Adrenal gland (tissue), 5 donors: ENCODE measurements at regions not wholly inside any gene's neighbourhood (a gene's known extent, or its start where the extent isn't known, plus 50 kb on each side); places are given as distances from the start of the nearest gene placed in this dataset.

Source experiments
- POLR2A ChIP-seq, 2 donors: fragments of 450-650 bp; IDR thresholded peaks; one replicate each; pipeline ENCODE4 v1.6.1; 2017; ENCODE audit warnings: antibody characterized with exemption in 2 of 2, mild to moderate bottlenecking in 2 of 2, moderate library complexity in 1 of 2
- TF ChIP-seq, protein P1 (sequence below), 6 experiments: fragments of 450-650 bp in 4 of 6; fragments of 200-600 bp in 2 of 6; sonication (generic) in 1 of 6; IDR thresholded peaks; 1 replicate in 5 of 6; 2 replicates in 1 of 6; pipeline versions ENCODE4 v1.5.1 to v1.8.0; 2016 to 2021; ENCODE audit warnings: antibody characterized with exemption in 6 of 6, mild to moderate bottlenecking in 2 of 6, moderate library complexity in 1 of 6
- donor health status: DM: no; HTN: no; CAD: no.

GRCh38 chr2:129262934-129263333 lies 716.5 kb upstream of the RAB6C start:
- TF ChIP-seq, protein P1, sequence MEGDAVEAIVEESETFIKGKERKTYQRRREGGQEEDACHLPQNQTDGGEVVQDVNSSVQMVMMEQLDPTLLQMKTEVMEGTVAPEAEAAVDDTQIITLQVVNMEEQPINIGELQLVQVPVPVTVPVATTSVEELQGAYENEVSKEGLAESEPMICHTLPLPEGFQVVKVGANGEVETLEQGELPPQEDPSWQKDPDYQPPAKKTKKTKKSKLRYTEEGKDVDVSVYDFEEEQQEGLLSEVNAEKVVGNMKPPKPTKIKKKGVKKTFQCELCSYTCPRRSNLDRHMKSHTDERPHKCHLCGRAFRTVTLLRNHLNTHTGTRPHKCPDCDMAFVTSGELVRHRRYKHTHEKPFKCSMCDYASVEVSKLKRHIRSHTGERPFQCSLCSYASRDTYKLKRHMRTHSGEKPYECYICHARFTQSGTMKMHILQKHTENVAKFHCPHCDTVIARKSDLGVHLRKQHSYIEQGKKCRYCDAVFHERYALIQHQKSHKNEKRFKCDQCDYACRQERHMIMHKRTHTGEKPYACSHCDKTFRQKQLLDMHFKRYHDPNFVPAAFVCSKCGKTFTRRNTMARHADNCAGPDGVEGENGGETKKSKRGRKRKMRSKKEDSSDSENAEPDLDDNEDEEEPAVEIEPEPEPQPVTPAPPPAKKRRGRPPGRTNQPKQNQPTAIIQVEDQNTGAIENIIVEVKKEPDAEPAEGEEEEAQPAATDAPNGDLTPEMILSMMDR (IDR thresholded peaks at IDR 0.05), result no peak
- TF ChIP-seq POLR2A (IDR thresholded peaks at IDR 0.05), result no peak
